HG03342 (cell line): ENCODE measurements at regions not wholly inside any gene's neighbourhood (a gene's known extent, or its start where the extent isn't known, plus 50 kb on each side); places are given as distances from the start of the nearest gene placed in this dataset.

ENCODE experiments used
- ATAC-seq: cut with Tn5 transposase; IDR thresholded peaks from one replicate; pipeline ENCODE4 v1.9.1; 2021; ENCODE audit warnings: mild to moderate bottlenecking, moderate library complexity; ENCODE audit not compliant: unreplicated experiment

- ATAC-seq, result no peak
Measured at GRCh38 chr5:57824047-57824446, 341.4 kb upstream of the ACTBL2 start.

DNA sequence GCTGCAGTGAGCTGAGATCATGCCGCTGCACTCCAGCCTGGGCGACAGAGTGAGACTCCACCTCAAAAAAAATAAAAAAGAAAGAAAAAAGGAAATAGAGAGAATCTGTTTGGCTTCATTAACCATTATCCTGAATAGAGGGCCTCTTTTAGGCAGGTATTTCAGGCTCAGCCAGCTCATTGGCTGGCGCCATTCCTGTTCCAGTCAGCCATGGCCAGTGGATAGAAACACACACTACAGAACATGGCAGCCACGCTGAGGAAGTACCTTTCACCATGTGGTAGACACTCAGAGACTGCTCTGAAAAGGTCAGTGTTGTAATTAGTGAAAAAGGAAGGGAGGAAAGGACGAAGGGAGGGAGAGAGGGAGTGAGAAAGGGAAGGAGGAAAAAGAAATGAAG, 340.0 kb upstream of the ACTBL2 start:
- no peak for ATAC-seq

DNA sequence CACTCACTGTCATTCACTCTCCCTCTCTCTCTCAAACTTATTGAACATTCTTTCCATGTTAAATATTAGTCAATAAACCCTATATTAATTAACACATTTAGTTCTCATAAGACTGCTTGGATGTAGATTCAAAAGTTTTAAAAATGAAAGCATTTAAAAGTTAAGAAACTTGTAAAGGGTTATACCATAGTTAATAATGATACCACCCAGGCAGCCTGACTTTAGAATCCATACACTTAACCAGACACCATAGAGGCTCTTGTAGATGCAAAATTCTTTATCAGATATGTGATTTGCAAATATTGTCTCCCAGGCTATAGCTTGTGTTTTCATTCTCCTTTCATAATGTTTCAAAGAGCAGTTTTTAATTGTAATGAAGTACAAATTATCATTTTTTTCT, 335.8 kb upstream of the ACTBL2 start:
- ATAC-seq, result no peak

DNA sequence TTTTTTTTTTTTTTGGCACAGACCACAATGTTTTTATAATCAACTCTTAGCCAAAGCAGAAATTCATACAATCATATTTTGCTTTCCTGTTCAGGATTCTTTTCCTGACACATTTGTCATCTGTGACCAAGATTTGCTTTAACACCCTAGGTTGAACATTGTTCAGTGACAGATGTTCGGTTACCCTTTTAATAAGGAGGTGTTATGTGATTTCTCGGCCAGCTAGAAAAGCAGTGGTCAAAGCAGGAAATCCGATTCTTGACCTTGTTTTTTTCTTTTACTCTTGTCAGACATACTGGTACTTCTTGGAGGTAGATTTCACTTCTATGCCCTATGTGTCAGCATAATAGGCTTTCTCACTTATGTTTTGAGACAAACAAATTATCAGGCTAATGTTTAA, 335.3 kb upstream of the ACTBL2 start:
- ATAC-seq, result no peak

DNA sequence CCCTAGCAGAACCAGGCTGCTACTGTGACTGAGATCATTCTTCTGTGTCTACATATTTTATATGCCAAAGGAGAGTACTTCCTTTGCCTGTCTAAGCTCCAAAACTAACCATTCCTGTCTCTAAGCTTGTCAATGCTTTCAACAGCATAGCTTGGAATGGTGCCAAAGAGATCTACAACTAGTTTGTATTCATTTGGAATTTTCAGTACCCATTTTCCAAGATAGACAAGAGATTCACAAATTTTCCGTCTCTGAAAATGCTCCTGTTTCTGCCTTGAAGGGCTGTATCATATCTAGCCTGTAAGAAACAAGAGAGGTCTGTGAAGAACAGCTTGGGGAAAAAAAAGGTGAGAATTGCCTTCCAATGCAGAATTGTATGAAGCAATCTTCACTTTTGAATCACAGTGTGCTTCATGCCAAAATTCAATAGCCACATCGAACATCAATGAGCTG, 334.4 kb upstream of the ACTBL2 start:
- no peak for ATAC-seq

GRCh38 chr5:57816108-57816507, 333.5 kb upstream of the ACTBL2 start:
- ATAC-seq, result no peak

DNA sequence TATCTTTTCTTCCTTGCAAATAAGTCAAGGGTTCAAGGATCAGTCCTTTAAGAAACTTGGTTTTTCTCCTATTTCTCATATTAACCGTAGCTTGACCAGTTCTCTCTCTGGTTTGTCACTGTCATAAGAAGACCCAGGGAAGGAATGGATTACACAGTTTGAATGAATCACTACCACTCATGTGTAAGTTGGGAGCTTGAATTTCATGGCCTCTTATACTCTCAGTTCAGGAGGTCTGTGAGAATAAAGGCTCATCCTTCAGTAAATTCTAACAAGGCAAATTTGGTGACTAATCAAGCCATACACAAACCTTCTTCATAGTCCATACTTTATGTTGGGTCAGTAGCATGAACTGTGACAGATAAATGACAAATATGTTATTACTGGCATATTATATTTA, 323.1 kb upstream of the ACTBL2 start:
- no peak for ATAC-seq

DNA sequence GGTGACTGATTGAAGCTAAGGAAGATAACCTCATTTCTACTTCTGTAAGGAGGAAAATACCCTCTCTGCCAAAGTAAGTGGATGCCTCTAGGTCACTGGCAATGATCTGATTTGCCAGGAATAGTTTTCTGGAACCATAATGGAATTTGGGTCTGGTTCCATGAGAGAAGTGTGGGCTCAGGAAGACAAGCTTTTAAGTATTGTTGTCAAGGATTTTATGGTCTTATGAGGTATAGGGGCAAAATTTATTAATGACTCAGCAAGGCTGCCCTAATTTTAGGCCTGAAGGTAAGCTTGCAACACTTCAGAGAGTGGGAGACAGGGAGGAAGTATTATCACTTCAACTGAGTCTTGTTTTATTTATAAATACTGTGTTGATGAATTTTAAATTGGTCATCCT, 322.6 kb upstream of the ACTBL2 start:
- no peak for ATAC-seq

DNA sequence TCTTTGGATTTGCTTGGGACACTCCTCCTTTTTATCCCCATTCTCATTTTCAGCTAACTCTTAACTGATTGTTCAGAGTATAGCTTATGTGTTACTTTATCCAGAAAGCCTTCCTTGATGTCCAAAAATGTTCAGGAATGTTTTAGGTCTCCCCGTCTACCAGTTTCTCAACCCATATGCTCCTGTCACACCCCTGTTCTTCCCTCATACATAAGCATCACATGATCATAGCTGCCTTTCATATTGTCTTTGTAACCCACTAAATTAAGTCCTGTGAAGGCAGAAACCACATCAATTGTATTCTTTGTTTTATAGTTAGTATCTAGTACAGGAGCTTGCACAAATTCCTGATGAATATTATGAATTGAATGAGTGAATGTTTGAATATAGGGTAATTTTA, 321.9 kb upstream of the ACTBL2 start:
- ATAC-seq, result no peak

DNA sequence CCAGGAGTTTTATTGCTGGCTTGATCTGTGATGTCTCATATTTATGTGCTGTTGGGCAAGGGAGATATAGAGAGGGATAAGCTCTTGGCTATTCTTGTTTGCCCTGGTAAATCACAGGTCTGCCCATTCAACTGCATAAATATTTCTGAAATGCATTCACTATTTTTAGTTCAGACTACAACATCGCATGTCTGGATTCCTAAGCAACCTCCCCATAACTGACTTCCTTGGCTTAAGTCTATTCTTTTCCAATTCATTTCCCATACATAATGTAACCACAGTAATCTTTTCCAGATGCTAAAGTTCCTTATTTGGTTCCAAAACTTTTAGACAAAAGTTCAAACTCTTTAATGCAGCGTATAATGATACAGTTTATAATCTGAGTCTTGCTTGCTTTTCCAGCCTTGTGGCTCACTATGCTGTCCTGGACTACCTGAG, 321.4 kb upstream of the ACTBL2 start:
- ATAC-seq, result no peak

GRCh38 chr5:57802131-57802530, 319.5 kb upstream of the ACTBL2 start:
- no peak for ATAC-seq

- ATAC-seq, result no peak
Measured at GRCh38 chr5:57795203-57795602, 312.6 kb upstream of the ACTBL2 start.

GRCh38 chr5:57791875-57792274, 309.3 kb upstream of the ACTBL2 start:
- no peak for ATAC-seq

DNA sequence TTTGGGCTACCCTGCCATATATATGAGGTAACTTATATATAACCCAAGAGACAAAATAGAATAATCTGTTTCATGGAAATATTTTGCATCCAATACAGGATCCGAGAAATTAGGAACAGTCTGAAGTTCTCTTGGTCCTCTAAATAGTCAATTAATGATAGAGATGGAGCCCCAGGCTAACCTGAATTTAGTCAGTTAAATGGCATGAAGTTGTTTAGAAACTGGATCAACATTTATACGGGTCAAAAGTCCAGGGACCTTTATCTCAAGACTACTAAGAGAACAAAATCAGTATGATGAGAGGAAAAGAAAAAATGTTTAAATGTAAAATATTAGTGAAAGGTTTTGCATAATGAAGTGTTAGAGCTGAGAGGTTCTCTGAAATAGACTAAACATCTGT, 303.3 kb upstream of the ACTBL2 start:
- no peak for ATAC-seq

DNA sequence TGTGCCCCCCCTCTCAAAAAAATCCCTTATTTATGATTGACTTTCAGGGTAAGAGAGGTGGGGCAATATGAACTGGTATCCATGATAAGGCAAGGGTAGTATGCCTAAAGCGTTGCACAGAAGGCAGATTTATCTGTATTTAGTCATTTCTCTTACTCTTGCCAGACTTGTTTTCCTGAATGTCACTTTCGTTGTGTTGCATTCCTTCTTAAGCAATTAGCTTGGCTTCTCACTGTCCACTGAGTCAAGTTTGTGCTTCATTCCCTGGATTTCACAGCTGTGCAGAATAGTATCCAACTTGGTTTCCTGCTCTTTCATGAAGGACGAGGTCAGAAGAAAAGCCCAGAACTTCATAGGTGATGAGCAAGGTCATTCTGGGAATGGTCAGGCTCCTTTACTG, 301.5 kb upstream of the ACTBL2 start:
- no peak for ATAC-seq

- no peak for ATAC-seq
Measured at GRCh38 chr5:57783693-57784092, 301.1 kb upstream of the ACTBL2 start.

DNA sequence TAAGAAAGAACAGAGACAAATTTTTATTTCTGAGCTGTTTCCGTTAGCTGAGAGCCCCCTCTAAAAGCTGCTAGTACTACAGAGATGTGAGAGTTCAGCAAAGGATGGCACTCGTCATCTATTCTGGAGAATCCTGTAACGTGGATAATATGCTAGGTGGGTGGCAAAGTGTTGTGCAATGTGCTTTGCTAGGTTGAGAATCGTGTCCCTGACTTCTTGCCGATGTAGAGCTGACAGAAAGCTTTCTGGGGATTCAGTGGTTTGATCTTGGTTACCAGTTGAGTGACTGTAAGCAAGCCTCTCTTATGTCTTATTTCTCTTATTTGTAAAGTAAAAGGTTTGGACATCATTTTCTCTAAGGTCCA, 298.3 kb upstream of the ACTBL2 start:
- no peak for ATAC-seq

DNA sequence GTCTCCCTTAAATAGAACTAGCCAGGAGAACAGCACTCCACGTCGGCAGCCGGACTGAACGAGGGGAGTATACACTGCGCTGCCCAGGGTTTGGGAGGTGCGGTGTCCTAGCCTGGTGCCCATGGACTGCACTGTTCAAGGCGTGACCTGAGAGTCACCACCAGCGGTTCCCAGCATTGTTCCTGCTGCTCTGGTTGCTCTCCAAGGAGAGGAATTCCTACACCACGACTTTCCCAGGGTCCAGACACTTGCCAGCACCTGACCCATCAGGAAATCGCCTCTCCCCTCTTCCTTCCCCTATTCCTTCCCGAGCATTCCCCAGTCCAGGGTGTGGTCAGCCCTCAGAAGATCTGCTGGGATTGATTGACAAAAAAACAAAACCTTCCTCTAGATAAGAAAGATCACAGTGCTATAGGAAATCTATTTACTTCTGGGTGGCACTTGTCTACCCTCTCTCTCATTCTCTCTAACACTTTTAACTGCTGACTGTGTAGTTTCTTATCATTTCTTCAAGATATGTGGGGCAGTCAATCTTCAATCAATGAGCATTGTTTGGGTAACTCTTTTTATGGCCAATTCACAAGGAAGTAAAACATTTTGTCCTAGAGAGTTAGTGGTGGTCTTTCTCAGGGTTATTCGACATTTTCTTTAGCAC, 297.8 kb upstream of the ACTBL2 start:
- no peak for ATAC-seq

- peak; percentile 58 for ATAC-seq
Measured at GRCh38 chr5:57779383-57780223, 297.0 kb upstream of the ACTBL2 start.

DNA sequence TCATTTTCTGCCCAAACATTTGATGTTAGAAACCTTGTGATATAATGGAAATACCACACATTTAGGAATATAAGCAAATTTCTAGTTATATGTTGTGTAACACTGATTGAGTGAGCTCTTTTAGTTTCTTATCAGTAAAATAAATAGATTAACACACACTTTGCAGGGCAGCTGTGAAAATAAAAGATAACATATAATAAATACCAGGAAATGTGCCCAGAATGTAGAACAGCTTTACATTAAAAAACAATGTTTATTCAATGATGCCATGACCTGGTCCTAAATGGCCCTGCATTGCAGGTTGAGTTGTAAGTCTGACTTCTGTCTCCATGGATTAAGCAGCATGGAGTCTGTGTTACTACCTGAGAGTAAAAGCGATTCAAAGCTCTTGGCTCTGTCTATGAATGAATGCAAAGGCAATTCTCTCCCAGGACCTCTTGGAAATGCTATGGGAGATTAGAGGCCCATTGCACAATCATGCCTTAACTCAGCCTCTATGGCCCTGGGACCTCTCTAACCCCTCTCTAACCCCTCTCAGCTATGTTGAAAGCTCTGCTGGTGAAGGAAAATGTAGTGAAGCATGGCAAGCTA, 296.0 kb upstream of the ACTBL2 start:
- no peak for ATAC-seq

- no peak for ATAC-seq
Measured at GRCh38 chr5:57777174-57777581, 294.6 kb upstream of the ACTBL2 start.

DNA sequence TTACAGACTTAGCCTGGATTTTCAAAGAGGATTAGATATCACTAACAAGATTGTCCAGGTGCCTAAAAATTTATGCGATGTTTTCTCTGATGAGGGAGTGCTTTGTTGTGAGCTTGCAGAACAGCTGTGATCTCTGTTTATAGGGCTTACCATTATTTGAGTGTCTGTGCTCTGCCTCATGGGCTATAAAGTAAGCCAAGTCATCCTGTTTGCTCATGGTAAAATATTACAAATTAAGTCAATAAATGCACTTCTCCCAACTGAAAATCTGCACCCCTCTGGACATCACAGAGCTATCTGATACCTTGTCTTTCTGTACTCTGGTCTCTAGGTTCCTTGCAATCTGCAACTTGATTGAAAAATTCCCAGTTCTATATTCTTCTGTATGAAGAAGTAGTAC, 293.4 kb upstream of the ACTBL2 start:
- ATAC-seq, result no peak
